ENCODE measurements at regions not wholly inside any gene's neighbourhood (a gene's known extent, or its start where the extent isn't known, plus 50 kb on each side); places are given as distances from the start of the nearest gene placed in this dataset.

DNA sequence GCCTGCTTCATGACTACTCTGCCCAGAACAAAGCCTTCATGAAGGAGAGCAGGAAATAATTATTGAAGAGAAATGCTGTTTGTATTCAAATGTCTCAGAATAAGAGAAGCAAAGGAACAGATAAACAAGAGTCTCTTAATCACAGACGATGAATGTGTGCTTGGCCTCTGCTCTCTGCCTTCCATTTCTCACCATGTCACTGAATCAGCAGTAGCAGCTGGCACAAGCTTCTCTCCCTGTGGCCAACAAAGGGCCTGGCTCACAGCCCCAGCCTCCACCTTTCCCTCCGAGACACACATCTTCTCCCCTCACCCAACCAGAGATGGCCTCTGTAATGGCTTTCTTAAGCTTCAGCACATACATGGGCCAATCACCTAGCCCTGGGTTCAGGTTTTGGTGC is 128.1 kb upstream of the SLIT3 start:
- Histone ChIP-seq H3K9ac (replicated peaks; ENCODE audit: extremely low read depth, insufficient read depth, low read length) (no peak overlapping the region), H3K4me2 (ENCODE audit: insufficient read depth, low read length) (no peak overlapping the region), H3K9me1 (replicated peaks; ENCODE audit: control insufficient read depth, extremely low read depth, insufficient read depth, low read length) (no peaks in the 10 kb centered on the region), H4K20me1 (replicated peaks; ENCODE audit: control insufficient read depth, extremely low read depth, insufficient read depth, low read length) (no peaks in the 10 kb centered on the region), H3K4me1 (ENCODE audit: control insufficient read depth, extremely low read depth, insufficient read depth, low read length) (no peaks in the 10 kb centered on the region), H3K36me3 (ENCODE audit: control insufficient read depth in 2 of 2, extremely low read depth in 1 of 2, insufficient read depth in 2 of 2, low read length in 2 of 2) (no peaks in the 10 kb centered on the region), H2AFZ (ENCODE audit: low read depth, low read length) (no peak overlapping the region), H3K79me2 (ENCODE audit: control insufficient read depth, insufficient read depth, low read length) (no peaks in the 10 kb centered on the region), H3K9me3 (replicated peaks; ENCODE audit: control insufficient read depth, insufficient read depth, low read length) (no peaks in the 10 kb centered on the region), H3K4me3 (replicated peaks in 1 of 3; ENCODE audit: insufficient read depth in 1 of 3, low read depth in 1 of 3, low read length in 3 of 3) (no peak overlapping the region), H3K27me3 (ENCODE audit: control insufficient read depth in 2 of 2, insufficient read depth in 2 of 2, low read length in 2 of 2) (no peaks in the 10 kb centered on the region), H3K27ac (ENCODE audit: insufficient read depth, low read depth, low read length) (no peak overlapping the region)
- TF ChIP-seq POLR2A (IDR thresholded peaks at IDR 0.05; ENCODE audit: low read depth, low read length) (no peak), JUN (IDR thresholded peaks at IDR 0.05; ENCODE audit: borderline replicate concordance, insufficient read depth, insufficient read length, low read depth) (no peak), GATA2 (IDR thresholded peaks at IDR 0.05; ENCODE audit: insufficient read depth, insufficient read length, low read depth, low read length) (no peak), POLR2AphosphoS5 (IDR thresholded peaks at IDR 0.05; ENCODE audit: insufficient read depth, low read depth, low read length) (no peak), FOS (IDR thresholded peaks at IDR 0.05; ENCODE audit: borderline replicate concordance, insufficient read depth, low read length) (no peak), MYC (IDR thresholded peaks at IDR 0.05; ENCODE audit: low read depth, low read length) (no peak), EZH2 (IDR thresholded peaks at IDR 0.05; ENCODE audit: borderline replicate concordance, low read depth, low read length, severe bottlenecking) (no peak)
- TF ChIP-seq, protein P1, sequence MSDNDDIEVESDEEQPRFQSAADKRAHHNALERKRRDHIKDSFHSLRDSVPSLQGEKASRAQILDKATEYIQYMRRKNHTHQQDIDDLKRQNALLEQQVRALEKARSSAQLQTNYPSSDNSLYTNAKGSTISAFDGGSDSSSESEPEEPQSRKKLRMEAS (IDR thresholded peaks at IDR 0.05; ENCODE audit: insufficient read depth, insufficient read length): no peak
- TF ChIP-seq, protein P2, sequence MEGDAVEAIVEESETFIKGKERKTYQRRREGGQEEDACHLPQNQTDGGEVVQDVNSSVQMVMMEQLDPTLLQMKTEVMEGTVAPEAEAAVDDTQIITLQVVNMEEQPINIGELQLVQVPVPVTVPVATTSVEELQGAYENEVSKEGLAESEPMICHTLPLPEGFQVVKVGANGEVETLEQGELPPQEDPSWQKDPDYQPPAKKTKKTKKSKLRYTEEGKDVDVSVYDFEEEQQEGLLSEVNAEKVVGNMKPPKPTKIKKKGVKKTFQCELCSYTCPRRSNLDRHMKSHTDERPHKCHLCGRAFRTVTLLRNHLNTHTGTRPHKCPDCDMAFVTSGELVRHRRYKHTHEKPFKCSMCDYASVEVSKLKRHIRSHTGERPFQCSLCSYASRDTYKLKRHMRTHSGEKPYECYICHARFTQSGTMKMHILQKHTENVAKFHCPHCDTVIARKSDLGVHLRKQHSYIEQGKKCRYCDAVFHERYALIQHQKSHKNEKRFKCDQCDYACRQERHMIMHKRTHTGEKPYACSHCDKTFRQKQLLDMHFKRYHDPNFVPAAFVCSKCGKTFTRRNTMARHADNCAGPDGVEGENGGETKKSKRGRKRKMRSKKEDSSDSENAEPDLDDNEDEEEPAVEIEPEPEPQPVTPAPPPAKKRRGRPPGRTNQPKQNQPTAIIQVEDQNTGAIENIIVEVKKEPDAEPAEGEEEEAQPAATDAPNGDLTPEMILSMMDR (IDR thresholded peaks at IDR 0.05; ENCODE audit: extremely low read depth in 1 of 2, insufficient read depth in 1 of 2, low read depth in 1 of 2, low read length in 2 of 2): no peak
- BruUV-seq (replicated peaks): no TSS peak
- POLR2A ChIA-PET: no interaction called here
- dilution Hi-C loops (cut with MboI; ENCODE audit: extremely low pct_ligation_motif_present, low sequenced_read_pairs): no loop called here
- no peak for FAIRE-seq
- intact Hi-C loops (cut with micrococcal nuclease): no loop called here
- CTCF ChIA-PET: no interaction called here
- DNase-seq (ENCODE audit: low read depth, low spot score): peak; percentile 49

Measured in endothelial cell of umbilical vein (primary cell).